CD4-positive, alpha-beta T cell treated with Interleukin-15 for 4 hours (primary cell): ENCODE measurements at regions not wholly inside any gene's neighbourhood (a gene's known extent, or its start where the extent isn't known, plus 50 kb on each side); places are given as distances from the start of the nearest gene placed in this dataset.
"Not testable (repeated sequence)": the region's sequence is repeated elsewhere in the genome, so short reads cannot be mapped to it uniquely, and the experiment has no call there.

Experiments used
- DNase-seq: peaks from one replicate; pipeline ENCODE4 v3.0.0-alpha.2; 2020; ENCODE audit warnings: low spot score

GRCh38 chr15:77896147-77897112 lies 181.1 kb downstream of the TBC1D2B start:
- DNase-seq, result not testable (repeated sequence)

DNA sequence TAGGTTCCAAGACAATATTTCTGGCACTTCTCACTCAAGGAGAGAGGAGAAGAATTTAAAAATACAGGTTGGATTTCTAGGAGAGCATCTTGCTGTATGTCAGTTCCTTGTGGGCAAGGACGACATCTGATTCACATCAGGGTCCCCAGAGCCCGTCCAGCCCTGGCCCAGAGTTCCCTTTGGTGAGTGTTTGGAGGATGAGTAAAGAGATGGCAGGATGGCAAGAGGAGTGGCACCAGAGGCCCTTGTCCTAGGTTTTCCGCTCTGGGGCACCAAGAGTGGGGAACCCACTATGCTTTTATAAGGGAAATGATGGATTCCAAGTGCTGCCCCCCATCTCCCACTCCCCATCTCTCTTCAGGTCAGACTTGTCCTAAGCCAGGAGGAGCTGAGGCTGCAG lies 181.8 kb downstream of the TBC1D2B start:
- DNase-seq, result no peak

GRCh38 chr15:77895145-77895544 lies 182.4 kb downstream of the TBC1D2B start:
- DNase-seq, result not testable (repeated sequence)

DNA sequence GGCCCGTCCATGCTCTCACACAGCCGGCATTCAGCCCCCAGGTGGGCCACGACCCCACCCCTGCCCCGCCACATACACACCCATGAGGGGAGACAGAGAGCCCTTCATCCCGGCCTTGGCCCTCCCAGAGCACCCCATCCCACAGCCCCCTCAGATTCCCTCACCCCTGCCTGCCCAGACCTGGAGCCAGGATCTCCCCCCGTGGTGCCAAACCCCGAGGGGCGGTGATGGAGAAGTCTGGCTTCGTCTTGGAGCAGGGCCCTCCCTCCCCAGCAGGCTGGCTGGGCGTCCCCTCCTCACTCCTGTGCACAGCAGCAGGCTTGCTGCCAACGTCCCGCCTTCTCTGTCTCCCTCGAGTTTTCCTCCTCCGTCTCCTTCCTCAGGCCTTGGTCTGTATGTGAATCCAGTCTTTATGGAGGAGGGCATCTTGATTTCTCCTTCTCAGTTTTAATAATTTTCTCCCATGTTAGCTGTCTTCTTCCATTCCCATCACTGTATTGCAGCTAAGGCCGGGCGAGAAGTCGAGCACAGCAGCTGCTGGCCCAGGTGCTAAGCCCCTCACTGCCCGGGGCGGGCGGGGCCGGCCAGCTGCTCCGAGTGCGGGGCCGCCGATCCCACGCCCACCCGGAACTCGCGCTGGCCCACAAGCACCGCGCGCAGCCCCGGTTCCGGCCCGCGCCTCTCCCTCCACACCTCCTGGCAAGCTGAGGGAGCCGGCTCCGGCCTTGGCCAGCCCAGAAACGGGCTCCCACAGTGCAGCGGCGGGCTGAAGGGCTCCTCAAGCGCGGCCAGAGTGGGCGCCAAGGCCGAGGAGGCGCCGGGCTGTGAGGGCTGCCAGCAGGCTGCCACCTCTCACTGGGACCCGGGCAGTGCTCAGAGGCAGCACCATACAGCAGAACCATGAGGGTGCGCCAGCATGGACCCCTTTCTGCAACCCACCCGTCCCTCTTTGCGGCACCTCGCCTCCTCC lies 183.6 kb downstream of the TBC1D2B start:
- not testable (repeated sequence) for DNase-seq

GRCh38 chr15:77893246-77893645 lies 184.3 kb downstream of the TBC1D2B start:
- not testable (repeated sequence) for DNase-seq

DNA sequence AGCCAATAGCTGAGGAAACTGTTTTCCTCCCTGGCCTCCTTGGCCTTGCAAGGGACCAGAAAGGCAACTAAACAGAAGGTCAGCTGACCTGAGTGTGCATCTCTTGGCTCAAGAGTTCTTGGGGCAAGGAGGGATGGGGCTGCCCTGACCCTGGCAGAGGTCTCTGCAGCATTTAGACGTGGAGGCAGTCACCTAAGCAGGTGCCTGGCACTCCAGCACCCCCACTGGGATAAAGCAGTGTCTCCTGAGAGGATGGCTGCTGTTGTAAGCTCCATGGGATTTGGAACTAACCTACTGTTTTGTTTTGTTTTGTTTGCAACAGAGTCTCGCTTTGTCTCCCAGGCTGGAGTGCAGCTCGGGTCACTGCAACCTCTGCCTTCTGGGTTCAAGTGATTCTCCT lies 185.2 kb downstream of the TBC1D2B start:
- DNase-seq, result no peak

GRCh38 chr15:77891862-77892261 lies 185.6 kb downstream of the TBC1D2B start:
- DNase-seq, result not testable (repeated sequence)

DNA sequence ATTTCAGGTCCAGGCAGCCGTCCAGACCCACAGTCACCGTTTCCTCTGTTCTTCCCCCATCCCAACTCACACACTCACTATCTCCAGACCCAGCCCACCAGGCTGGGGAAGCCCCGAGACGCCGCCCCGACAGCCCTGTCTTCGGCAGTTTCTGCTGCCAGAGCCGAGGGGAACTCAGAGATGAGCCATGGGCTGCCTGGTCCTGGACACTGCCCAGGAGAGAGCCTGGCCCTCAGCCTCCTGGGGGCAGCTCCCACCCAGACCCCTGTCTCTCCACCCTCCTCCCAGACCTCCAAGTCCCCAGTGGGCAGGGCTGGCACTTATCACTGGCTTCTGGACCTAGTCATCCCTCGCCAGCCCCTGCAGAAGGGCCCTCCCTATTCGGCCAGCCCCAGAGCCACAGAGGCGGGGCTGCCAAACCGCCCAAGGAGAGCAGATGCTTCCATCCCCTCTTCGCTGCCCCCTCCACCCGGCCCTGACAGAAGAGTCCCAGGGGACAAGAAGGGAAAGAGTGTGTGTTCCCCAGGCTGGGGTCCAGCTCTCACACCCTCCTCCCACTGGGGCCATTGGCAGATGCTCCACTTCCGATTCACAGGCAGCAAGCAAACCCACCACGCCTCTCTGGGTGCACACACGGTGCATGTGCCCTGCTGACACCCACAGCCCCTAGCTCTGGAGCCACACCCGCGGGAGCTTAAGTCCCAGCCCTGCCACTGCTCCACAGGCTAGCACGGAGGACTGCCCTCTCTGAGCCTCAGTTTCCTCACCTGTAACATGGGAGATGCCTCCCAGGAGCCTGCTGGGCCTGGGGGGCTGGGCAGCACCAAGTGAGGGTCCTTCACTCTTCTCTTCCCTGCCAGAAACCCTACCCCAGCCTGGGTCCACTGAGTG lies 186.4 kb downstream of the TBC1D2B start:
- not testable (repeated sequence) for DNase-seq

- not testable (repeated sequence) for DNase-seq
Observed at GRCh38 chr15:77889828-77890725, 187.4 kb downstream of the TBC1D2B start.

GRCh38 chr15:77889009-77889806 lies 188.3 kb downstream of the TBC1D2B start:
- DNase-seq, result no peak

DNA sequence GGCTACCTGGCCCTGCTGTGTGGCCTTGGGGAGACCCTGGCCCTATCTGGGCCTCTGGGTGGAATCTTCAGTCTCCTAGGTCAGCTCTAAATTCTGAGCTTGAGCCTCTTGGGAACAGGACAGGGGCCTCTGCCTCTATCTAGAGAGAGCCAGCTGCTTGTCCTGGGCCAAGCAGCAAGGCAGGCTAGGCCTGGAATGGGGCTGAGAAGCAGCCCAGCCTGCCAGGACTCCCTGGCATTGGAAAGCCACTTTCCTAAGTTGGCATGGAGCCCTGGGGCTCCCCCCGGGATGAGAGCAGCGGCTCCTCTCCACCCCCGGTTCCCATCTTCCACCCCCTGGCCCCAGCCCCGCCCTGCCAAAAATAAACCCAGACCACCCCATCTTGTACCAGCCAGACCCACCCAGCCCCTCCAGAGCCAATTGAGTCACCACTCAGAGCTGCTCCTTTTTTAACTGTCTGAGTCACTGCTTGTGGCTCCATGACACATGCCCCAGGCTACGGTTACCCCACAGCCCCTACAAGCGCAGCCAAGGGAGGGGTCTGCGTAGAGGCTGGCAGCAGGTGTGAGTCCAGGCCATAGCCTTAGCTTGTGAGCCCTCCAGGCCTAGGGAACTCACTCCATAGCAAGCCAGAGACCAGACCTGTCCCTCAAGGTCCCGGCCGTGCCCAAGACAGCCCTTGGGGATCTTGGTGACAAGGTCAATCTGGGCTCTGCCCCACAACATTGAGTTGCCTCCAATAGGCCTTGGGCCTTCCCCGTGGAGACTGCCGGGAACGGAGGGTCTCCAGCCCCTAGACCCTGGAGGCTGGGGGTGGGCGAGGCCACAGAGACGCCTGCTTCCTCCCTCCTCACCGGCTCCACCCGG lies 189.7 kb downstream of the TBC1D2B start:
- DNase-seq, result not testable (repeated sequence)

DNA sequence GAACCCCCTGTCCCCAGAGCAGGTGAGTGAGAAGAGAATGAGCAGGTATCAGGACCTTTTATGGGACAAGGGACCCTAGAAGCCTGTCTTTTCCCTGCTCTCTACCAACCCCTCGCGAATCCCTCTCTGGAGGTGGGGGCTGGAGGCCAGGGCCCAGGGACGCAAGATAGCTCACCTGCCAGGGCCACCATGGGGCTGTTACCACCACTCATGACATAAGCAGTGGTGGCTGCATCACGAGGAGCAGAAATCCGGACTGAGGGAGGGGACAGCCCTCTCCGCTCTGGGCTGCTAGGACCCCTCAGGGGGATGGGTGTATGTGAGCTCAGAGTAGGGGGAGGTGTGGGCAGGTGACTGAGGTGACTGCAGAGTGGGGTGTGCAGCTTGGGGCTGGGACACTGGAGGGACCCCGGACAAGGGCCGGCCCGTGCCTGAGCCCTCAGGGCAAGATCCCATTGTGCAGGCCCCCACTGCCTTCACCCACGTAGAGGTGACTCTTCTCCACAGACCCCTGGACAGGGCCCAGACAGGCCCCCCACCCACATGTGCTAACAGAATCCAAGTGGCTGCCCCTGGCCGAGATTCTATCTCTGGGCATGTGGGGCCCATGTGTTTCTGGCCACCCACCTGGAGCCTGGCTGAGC lies 190.6 kb downstream of the TBC1D2B start:
- DNase-seq, result no peak

DNA sequence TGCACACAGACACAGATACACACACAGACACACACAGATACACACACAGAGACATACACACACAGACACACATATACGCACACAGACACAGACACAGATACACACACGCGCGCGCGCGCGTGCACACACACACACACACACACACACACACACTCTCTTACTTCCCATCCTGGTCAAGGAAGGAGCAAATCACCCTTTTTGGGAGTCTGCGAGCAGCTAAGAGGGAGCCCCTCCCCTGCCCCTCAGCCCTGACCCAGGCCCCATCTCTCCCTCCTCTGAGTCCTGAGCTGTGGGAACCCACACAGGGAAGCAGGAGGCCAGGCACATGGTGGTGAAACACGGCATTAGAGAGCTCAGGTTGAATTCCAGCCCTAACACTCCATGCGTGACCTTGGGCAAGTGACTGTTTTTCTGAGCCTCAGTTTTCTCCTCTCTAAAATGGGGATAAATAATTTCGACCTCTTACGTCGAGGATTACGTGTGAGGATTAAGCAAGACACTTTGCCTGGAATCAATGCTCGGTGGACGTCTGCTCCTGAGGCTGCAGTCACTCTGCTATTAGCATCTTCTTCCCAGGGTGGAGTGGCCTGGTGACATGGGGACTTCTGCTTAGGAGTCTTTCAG lies 191.5 kb downstream of the TBC1D2B start:
- DNase-seq, result not testable (repeated sequence)

DNA sequence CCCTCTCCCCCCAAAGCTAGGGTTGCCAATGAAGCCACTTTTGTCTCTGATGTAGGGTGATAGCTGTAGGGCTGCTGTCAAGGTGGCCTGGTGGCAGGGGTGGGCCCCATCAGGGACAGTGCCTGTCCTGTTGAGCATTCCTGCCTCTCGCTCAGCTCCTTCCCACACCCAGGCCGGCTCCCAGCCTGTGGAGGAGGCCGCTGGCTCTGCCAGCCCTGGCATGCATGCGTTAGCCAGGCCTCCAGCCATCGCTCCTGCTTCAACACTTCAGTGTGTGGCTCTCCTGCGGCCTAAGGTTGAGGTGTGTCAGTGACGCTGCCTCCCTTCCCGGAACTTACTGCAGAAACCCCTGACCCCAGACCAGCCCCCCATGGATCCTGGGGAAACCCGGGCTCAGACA lies 194.5 kb downstream of the TBC1D2B start:
- DNase-seq, result not testable (repeated sequence)

- no peak for DNase-seq
Observed at GRCh38 chr15:77881950-77882349, 195.6 kb downstream of the TBC1D2B start.

DNA sequence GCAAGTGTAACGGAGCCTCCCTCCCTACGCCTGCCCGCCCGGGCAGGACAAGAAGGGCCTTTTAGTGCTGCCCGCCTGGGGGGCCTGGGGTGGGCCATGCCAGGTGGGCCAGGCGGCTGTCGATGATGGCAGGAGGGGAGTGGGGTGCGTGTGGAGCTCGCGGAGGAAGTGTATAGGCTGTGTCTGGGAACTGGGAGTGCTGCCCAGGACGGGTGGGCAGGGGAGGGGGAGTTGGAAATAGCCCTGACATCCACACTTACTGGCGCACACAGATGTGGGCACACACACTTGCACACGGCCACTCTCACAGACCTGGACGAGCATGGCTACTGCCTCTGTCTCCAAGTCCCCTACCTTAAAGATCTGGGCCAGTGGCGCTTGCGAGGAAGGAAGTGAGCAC lies 196.0 kb downstream of the TBC1D2B start:
- DNase-seq, result not testable (repeated sequence)

DNA sequence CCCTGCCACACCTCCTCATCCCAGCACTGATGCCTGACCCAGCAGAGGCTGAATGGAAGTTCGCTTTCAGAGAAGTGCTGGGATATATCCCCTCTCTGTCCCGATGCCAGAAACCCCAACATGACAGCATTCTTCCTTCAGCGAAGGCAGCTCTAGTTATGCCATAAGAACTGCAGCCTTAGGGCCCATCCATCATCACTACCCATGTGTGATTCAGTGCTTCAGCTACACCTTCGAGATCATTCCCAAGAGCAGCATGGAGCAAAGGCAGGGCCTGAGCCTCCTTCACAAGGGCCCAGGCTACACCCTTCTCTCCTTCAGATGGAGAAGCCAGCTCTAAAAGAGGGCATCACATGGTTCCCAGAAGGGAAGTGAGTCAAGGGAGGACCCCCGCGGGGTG lies 198.0 kb downstream of the TBC1D2B start:
- DNase-seq, result not testable (repeated sequence)
